GM19324 (cell line): ENCODE measurements at regions not wholly inside any gene's neighbourhood (a gene's known extent, or its start where the extent isn't known, plus 50 kb on each side); places are given as distances from the start of the nearest gene placed in this dataset.
"Not testable (repeated sequence)": the region's sequence is repeated elsewhere in the genome, so short reads cannot be mapped to it uniquely, and the experiment has no call there.

ENCODE experiments used
- ATAC-seq: cut with Tn5 transposase; IDR thresholded peaks from one replicate; pipeline ENCODE4 v1.9.1; 2021; ENCODE audit warnings: mild to moderate bottlenecking, moderate library complexity; ENCODE audit not compliant: unreplicated experiment, low FRiP score

GRCh38 chr5:155807884-155808576 is 518.9 kb upstream of the SGCD start:
- no peak for ATAC-seq

DNA sequence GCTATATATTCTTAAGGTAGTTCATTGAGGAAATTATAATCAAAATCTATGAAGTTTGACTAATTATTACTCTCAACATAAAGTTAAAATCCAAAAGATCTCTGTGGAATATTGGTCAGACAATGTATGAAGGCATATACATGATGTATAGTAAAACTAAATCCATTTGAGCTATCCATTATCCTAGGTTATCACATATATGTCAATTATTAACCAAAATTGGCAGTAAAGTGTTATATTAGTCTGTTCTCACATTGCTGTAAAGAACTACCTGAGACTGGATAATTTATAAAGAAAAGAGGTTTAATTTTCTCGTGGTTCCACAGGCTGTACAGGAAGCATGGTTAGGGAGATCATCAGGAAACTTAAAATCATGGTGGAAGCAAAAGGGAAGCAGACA is 511.7 kb upstream of the SGCD start:
- ATAC-seq = no peak

DNA sequence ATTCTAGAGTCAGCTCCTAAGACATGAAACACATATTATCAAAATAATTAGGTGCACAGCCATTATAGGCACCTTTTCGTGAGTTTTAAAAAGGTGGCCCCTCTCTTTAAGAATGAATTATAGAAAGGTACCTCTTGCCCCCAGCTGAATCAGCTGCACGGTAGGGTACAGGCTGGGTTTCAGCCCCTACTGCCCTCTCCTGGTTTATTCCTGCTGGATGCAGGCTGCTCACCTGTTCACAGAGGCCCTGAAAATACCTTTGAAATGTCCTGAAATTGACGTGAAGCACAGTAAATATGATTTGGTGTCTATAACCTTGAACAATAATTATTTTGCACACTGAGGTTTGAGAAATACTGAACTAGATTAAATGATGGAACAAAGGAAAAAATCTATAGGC is 504.8 kb upstream of the SGCD start:
- no peak for ATAC-seq

DNA sequence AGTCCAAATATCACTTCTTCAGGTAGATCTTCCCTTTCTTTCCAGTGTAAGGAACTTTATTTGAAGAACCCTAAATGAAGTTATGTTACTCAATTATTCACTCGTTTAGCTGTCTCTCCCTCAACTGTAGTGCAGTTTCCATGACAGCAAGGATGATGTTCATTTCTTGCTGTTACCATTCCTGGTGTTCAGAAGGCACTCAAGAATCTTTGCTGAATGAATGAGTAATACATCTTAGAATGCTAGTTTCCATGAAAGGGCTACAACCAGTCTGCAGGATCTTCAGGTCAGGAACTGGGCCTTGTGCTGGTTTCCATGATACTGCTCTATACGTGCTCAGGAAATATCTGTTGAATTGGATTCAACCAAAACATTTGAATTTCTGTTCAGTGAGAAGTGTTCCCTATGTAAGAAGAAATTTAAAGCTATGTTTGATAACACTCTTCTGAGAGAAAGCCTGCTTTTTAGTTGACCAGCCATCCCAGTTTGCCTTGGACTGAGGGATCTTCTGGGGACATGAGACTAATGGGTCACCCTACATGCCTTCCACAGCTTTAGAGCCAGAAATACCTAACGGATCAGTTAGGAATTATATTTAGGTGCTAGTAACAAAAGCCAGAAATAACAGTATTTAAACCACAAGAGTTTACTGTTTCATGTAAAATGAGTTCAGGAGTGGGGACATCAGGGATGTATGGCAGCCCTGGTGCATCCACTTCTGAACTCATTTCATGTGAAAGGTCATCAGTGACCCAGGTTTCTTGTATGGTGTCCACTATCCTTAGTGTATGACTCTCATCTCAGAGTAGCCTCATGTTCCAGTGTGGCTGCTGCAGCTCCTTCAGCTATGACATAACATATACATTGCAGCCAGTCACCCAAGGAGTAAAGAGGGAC is 500.1 kb upstream of the SGCD start:
- ATAC-seq = no peak

- not testable (repeated sequence) for ATAC-seq
These were observed 499.5 kb upstream of the SGCD start for GRCh38 chr5:155827508-155827815.

DNA sequence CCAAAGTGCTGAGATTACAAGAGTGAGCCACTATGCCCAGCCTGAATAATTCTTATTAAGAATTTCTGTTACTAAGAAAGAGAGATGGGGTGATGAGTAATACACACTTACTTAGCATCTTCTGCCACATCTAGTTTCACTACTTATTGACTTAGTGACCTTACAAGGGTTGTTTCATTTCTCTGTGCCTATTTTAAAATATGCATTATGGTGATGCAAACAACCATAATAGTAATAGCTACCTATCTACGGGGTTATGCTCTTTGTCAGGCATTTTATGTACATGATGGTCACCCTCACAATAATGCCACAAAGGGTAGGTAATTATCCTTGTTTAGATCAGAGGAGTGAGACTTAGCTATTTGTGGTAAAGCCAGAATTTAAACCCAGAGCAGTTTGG is 499.0 kb upstream of the SGCD start:
- ATAC-seq = peak; percentile 58

DNA sequence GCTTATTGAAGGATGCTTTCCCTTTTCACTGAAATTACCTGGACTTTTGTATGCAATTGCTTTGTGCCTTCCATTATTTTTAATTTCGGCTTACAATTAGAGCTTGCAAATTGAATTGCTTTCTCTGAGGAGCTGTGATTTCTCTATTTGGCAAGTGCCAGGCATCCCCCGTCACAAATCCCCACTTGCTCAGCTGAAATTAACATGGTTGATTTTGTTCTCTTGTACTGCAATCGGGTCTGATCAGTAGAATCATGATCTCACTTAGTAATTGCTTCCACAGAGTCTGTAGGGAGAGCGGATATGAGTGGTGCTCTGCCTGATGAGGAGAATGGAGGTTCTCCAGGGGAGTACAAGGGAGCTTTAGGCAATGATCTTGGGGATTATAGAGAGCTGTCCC is 495.5 kb upstream of the SGCD start:
- no peak for ATAC-seq

DNA sequence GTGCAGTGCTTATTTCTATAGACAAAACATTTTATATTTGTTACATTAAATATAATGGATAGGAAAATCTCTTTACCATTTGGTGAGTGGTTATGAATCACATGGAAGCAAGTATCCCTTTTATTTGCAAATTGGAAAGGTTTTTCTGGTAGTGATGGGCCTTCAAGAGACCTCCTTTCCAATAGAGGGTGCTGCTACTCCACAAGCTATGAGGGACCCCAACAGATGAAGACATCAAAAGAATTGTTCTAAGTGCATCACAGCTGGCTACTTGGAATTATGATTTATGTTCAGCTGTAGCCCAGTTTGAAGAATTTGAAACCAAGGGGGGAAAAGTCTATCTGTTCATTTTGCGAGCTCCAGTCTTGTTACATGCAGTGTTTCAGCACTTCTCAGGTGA is 493.7 kb upstream of the SGCD start:
- no peak for ATAC-seq

DNA sequence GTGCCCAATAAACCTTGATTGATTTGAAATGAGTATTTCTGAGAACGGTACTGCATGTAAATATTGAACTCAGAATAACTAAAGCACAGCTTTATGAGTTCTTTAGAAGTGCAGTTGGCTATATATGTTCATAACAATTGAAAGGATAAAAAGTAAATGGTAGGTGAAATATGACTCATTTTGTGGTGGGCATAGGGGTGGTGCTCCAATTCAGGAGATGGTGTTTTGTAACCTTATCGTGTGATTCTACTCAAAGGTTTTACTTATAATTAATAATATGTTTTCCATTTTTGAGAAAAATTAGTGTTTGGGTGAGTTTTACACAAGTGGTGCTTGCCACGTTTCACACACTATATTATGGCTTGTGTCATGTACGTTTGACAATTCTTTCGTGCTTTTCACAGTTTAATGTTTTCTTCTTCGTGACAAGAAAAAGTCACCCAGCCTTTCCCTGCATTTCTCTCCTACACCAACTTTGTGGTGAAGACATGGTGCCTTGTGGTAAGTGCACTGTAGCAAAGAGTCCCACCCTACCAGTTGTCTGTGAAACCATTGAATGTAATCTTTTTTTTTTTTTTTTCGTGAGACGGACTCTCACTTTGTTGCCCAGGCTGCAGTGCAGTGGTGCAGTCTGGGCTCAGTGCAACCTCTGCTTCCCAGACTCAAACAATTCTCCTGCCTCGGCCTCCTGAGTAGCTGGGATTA is 492.5 kb upstream of the SGCD start:
- no peak for ATAC-seq

DNA sequence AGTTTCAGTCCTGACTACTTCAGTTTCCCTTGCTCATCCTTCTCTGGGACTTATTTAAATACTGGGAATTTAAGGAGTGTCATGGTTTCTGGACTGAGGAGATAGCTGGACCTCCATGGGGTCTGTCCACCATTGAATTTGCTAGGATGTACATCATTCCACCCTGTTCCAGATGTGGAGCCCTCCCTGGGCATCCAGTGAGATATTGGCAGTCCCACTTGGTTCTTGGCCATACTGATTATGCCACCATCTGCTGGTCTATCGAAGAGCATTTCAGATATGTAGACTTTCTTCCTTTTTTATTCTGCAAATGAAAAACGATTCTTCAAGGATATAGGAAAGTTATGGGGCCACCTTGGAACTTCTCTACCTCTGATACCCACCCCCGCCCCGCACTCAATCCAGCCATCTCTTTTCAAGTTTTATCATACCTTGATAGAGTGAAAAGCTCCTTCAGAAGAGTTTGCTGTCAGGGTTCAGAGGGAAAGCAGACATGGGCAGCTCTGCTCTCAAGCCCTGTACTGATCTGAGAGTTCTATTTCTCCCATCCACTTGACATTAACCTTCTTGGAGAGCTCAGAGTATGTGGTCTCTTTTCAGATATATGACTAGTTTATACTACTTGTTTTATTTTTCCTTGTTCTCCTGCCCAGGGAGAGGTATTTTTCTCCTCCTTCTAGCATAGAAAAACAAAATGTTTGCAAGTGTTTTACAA is 490.7 kb upstream of the SGCD start:
- no peak for ATAC-seq

DNA sequence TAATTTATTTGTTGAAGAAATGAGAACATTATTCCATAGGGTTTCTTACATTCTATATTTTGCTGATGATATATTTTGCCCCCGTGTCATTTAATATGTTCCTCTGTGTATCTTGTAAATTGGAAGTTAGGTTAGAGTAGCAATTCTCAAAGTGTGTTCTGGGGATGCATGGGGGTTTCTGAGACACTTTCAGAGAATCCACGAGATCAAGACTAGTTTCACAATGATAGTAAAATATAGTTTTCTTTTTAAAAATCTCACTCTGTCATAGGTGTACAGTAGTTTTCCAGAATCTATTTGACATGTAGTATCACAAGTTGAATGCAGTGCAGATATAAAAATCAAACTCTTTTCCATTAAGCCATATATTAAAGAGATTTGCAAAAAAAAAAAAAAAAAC is 488.6 kb upstream of the SGCD start:
- no peak for ATAC-seq

DNA sequence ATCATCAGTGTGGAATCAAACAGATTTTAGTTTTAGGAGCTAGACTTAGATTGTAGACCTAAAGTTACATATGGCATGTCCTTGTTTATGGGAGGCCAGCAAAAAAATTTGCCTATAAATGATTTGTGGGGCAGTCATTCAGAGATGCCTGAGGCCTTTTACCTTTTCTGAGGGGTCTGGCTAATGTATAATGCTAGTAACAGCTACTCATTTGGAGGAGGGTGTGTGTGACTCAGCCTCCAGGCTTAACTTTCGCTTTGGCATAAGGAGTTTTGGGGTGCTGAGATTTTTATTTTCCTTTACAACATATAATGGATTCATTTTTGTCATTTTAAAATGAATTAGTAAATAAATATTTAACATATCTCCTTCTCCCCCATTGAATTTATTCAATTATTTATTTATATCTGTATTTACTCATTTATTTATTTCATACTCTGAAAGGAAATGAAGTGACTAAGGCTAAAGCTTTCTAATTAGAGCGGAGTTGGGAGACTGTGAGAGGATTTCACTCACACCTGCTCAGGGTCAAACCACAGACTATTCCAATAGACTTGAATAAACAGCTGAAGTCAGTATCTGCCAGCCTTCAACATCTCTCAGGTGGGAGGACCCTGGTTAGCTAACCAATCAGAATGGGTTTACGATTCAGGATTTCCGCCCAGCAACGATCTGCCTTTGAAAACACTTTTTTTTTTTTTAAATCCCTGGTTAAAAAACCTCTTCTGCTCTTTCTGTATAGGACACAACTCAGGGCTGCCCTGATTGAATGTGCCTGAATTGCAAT is 487.5 kb upstream of the SGCD start:
- no peak for ATAC-seq

GRCh38 chr5:155844542-155844941 is 482.4 kb upstream of the SGCD start:
- no peak for ATAC-seq

- ATAC-seq = no peak
These were observed 476.6 kb upstream of the SGCD start for GRCh38 chr5:155850370-155850769.

- ATAC-seq = no peak
These were observed 460.0 kb upstream of the SGCD start for GRCh38 chr5:155866971-155867370.

DNA sequence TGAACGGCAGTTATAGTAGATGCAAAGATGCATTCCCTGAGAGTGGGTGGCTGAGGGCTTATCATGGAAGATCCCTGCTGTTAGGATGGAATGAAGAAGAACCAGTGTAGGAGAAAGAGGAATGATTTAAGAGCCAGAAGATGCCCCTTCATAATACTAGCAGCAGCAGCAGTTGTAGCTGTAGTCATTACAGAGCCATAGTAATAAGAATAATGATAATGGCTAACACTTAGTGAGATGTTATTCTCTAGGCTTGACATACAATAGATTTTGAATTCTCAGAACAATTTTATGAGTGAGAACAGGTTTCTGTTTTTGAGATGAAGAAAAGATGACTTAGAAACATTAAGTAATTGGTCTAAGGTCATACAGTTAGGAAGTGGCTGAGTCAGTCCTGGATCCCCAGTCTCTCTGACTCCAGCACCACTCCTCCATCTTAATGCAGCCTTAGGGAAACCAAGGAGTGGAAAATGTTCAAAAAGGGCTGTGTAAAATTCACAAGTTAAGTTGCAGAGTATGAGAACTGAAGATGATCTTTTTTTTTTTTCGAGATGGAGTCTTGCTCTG is 459.4 kb upstream of the SGCD start:
- no peak for ATAC-seq

DNA sequence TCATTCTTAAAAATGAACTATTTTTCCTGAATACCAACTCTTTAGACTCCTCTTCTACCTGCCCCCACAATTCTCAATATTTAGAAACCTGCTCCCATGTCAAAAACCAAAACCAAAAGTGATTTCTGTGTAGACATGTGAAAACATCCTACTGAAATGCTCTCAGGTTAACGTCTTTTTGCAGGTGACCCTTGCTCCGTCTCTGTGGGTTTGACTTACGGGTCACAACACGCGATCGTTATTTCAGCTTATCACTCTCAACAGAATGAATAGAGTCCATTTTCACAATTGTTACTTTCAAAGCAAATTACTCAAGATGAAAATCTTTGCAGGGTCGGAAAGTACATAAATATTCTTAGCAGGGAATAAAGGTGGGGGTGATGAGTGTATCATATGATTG is 456.3 kb upstream of the SGCD start:
- no peak for ATAC-seq

DNA sequence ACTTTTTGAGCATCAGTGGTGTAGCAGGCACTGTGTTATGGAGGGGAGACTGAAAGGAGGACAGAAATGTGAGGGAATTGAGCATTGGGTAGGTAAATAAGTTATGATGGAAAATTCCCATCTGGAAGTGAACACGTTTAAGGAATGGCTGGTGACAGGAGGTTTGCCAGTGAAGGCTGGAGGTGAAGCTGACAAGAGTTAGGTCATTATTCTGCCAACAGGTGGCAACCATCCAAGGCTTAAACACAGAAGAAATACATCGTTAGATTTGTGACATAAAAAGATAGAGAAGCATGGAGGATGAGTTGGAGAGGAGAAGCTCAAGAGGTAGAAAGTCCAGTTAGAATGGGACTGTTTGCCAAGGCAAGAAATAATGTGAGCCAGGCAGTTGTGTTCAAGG is 455.3 kb upstream of the SGCD start:
- no peak for ATAC-seq

- no peak for ATAC-seq
These were observed 454.2 kb upstream of the SGCD start for GRCh38 chr5:155872629-155873220.
